HepG2 (cell line): ENCODE measurements at regions not wholly inside any gene's neighbourhood (a gene's known extent, or its start where the extent isn't known, plus 50 kb on each side); places are given as distances from the start of the nearest gene placed in this dataset.

ENCODE experiments used
- BRCA1 ChIP-seq: sonication (generic); formaldehyde crosslinking; IDR thresholded peaks from 2 replicates; pipeline ENCODE4 v1.4.0; 2020; ENCODE audit warnings: missing genetic modification reagents
- HMG20B ChIP-seq: conservative IDR thresholded peaks from 2 replicates; pipeline ENCODE4 v1.6.1; 2016; ENCODE audit warnings: missing genetic modification reagents, missing compliant biosample characterization
- POLR2A ChIP-seq, 2 experiments: IDR thresholded peaks; 2 replicates each; pipeline ENCODE4 v1.6.1; 2011; ENCODE audit warnings: low read depth in 2 of 2, low read length in 2 of 2, mild to moderate bottlenecking in 1 of 2, moderate library complexity in 1 of 2; ENCODE audit not compliant: insufficient read depth in 1 of 2
- RAD21 ChIP-seq: fragments of 450-650 bp; formaldehyde crosslinking; IDR thresholded peaks from 2 replicates; pipeline ENCODE4 v1.5.0; 2020; ENCODE audit warnings: mild to moderate bottlenecking
- SRF ChIP-seq: IDR thresholded peaks from 2 replicates; pipeline ENCODE4 v1.6.1; 2011; ENCODE audit warnings: mild to moderate bottlenecking, low read depth, low read length, moderate library complexity
- TF ChIP-seq, protein P1 (sequence below): sonication (generic); formaldehyde crosslinking; IDR thresholded peaks from 2 replicates; pipeline ENCODE4 v1.4.0; 2020; ENCODE audit warnings: missing genetic modification reagents, borderline replicate concordance
- TF ChIP-seq, protein P2 (sequence below): sonication (generic); formaldehyde crosslinking; IDR thresholded peaks from 2 replicates; pipeline ENCODE4 v1.9.0; 2022; ENCODE audit warnings: missing genetic modification reagents, mild to moderate bottlenecking, borderline replicate concordance
- TF ChIP-seq, protein P3 (sequence below): sonication (generic); formaldehyde crosslinking; IDR thresholded peaks from 2 replicates; pipeline ENCODE4 v1.4.0; 2020; ENCODE audit warnings: low read depth, mild to moderate bottlenecking, missing genetic modification reagents

DNA sequence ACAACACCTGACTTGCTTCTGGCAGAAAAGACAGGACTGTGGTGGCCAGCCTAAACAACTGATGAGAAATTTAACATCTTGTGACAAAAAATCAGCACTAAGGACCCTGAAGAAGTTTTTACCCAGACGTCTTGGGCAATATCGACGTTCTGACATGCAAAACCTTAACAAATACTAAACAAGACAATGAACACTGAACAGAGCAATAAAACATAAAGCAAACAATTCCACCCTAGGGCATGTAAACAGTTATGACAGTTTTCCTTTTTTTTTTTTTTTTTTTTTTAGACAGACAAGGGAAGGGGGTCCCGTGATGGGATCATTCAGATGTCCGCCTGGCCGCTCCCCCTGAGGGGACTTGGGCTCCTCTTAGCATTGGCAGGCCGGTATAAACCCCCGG is 738.0 kb downstream of the SI start:
- TF ChIP-seq POLR2A (IDR thresholded peaks at IDR 0.05; ENCODE audit: insufficient read depth in 1 of 2, low read depth in 2 of 2, low read length in 2 of 2) (no peak), BRCA1 (CRISPR knock-in tag) (no peak), SRF (no peak), RAD21 (CRISPR knock-in tag) (no peak), HMG20B (CRISPR knock-in tag) (no peak)
- TF ChIP-seq, protein P1, sequence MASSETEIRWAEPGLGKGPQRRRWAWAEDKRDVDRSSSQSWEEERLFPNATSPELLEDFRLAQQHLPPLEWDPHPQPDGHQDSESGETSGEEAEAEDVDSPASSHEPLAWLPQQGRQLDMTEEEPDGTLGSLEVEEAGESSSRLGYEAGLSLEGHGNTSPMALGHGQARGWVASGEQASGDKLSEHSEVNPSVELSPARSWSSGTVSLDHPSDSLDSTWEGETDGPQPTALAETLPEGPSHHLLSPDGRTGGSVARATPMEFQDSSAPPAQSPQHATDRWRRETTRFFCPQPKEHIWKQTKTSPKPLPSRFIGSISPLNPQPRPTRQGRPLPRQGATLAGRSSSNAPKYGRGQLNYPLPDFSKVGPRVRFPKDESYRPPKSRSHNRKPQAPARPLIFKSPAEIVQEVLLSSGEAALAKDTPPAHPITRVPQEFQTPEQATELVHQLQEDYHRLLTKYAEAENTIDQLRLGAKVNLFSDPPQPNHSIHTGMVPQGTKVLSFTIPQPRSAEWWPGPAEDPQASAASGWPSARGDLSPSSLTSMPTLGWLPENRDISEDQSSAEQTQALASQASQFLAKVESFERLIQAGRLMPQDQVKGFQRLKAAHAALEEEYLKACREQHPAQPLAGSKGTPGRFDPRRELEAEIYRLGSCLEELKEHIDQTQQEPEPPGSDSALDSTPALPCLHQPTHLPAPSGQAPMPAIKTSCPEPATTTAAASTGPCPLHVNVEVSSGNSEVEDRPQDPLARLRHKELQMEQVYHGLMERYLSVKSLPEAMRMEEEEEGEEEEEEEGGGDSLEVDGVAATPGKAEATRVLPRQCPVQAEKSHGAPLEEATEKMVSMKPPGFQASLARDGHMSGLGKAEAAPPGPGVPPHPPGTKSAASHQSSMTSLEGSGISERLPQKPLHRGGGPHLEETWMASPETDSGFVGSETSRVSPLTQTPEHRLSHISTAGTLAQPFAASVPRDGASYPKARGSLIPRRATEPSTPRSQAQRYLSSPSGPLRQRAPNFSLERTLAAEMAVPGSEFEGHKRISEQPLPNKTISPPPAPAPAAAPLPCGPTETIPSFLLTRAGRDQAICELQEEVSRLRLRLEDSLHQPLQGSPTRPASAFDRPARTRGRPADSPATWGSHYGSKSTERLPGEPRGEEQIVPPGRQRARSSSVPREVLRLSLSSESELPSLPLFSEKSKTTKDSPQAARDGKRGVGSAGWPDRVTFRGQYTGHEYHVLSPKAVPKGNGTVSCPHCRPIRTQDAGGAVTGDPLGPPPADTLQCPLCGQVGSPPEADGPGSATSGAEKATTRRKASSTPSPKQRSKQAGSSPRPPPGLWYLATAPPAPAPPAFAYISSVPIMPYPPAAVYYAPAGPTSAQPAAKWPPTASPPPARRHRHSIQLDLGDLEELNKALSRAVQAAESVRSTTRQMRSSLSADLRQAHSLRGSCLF, result no peak
- TF ChIP-seq, protein P2, sequence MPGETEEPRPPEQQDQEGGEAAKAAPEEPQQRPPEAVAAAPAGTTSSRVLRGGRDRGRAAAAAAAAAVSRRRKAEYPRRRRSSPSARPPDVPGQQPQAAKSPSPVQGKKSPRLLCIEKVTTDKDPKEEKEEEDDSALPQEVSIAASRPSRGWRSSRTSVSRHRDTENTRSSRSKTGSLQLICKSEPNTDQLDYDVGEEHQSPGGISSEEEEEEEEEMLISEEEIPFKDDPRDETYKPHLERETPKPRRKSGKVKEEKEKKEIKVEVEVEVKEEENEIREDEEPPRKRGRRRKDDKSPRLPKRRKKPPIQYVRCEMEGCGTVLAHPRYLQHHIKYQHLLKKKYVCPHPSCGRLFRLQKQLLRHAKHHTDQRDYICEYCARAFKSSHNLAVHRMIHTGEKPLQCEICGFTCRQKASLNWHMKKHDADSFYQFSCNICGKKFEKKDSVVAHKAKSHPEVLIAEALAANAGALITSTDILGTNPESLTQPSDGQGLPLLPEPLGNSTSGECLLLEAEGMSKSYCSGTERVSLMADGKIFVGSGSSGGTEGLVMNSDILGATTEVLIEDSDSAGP (CRISPR knock-in tag), result no peak
- TF ChIP-seq, protein P3, sequence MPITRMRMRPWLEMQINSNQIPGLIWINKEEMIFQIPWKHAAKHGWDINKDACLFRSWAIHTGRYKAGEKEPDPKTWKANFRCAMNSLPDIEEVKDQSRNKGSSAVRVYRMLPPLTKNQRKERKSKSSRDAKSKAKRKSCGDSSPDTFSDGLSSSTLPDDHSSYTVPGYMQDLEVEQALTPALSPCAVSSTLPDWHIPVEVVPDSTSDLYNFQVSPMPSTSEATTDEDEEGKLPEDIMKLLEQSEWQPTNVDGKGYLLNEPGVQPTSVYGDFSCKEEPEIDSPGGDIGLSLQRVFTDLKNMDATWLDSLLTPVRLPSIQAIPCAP (CRISPR knock-in tag), result no peak
